ENCODE measurements at regions not wholly inside any gene's neighbourhood (a gene's known extent, or its start where the extent isn't known, plus 50 kb on each side); places are given as distances from the start of the nearest gene placed in this dataset.

- TF ChIP-seq CTCF (optimal IDR thresholded peaks at IDR 0.05 in 1 of 3, IDR thresholded peaks at IDR 0.05 in 1 of 3, conservative IDR thresholded peaks at IDR 0.05 in 1 of 3; ENCODE audit: extremely low read depth in 1 of 3, insufficient read depth in 2 of 3, low read length in 3 of 3) (no peak), EZH2 (IDR thresholded peaks at IDR 0.05; ENCODE audit: low read length) (no peak)
Observed at GRCh38 chr6:56875523-56875922, 79.4 kb upstream of the BEND6 start.
